ENCODE measurements at regions not wholly inside any gene's neighbourhood (a gene's known extent, or its start where the extent isn't known, plus 50 kb on each side); places are given as distances from the start of the nearest gene placed in this dataset.

GRCh38 chr1:195714248-195714647 lies 894.0 kb downstream of the KCNT2 start:
- Histone ChIP-seq H3K9ac (replicated peaks; ENCODE audit: extremely low read depth, insufficient read depth, low read length) (no peak overlapping the region), H3K4me2 (ENCODE audit: insufficient read depth, low read length) (no peak overlapping the region), H2AFZ (ENCODE audit: low read depth, low read length) (no peak overlapping the region), H3K27ac (ENCODE audit: insufficient read depth, low read depth, low read length) (no peak overlapping the region), H4K20me1 (replicated peaks; ENCODE audit: control insufficient read depth, extremely low read depth, insufficient read depth, low read length) (no peaks in the 10 kb centered on the region), H3K9me1 (replicated peaks; ENCODE audit: control insufficient read depth, extremely low read depth, insufficient read depth, low read length) (no peaks in the 10 kb centered on the region), H3K4me1 (ENCODE audit: control insufficient read depth, extremely low read depth, insufficient read depth, low read length) (no peaks in the 10 kb centered on the region), H3K9me3 (replicated peaks; ENCODE audit: control insufficient read depth, insufficient read depth, low read length) (no peaks in the 10 kb centered on the region), H3K27me3 (ENCODE audit: control insufficient read depth in 2 of 2, insufficient read depth in 2 of 2, low read length in 2 of 2) (no peaks in the 10 kb centered on the region), H3K4me3 (replicated peaks in 1 of 3; ENCODE audit: insufficient read depth in 1 of 3, low read depth in 1 of 3, low read length in 3 of 3) (no peak overlapping the region), H3K36me3 (ENCODE audit: control insufficient read depth in 2 of 2, extremely low read depth in 1 of 2, insufficient read depth in 2 of 2, low read length in 2 of 2) (no peaks in the 10 kb centered on the region), H3K79me2 (ENCODE audit: control insufficient read depth, insufficient read depth, low read length) (no peaks in the 10 kb centered on the region)
- DNase-seq (ENCODE audit: low read depth, low spot score) (no peak), FAIRE-seq (no peak)
- ChIA-PET CTCF (no interaction called here), POLR2A (no interaction called here)
- dilution Hi-C loops (cut with MboI; ENCODE audit: extremely low pct_ligation_motif_present, low sequenced_read_pairs): no loop called here
- TF ChIP-seq GATA2 (IDR thresholded peaks at IDR 0.05; ENCODE audit: insufficient read depth, insufficient read length, low read depth, low read length): no peak
- TF ChIP-seq MAX (IDR thresholded peaks at IDR 0.05; ENCODE audit: insufficient read depth, insufficient read length): no peak
- TF ChIP-seq EZH2 (IDR thresholded peaks at IDR 0.05; ENCODE audit: borderline replicate concordance, low read depth, low read length, severe bottlenecking): no peak
- no peak for TF ChIP-seq JUN (IDR thresholded peaks at IDR 0.05; ENCODE audit: borderline replicate concordance, insufficient read depth, insufficient read length, low read depth)
- TF ChIP-seq CTCF (IDR thresholded peaks at IDR 0.05; ENCODE audit: extremely low read depth in 1 of 2, insufficient read depth in 1 of 2, low read depth in 1 of 2, low read length in 2 of 2): no peak
- TF ChIP-seq POLR2A (IDR thresholded peaks at IDR 0.05; ENCODE audit: low read depth, low read length): no peak
- TF ChIP-seq FOS (IDR thresholded peaks at IDR 0.05; ENCODE audit: borderline replicate concordance, insufficient read depth, low read length): no peak
- TF ChIP-seq POLR2AphosphoS5 (IDR thresholded peaks at IDR 0.05; ENCODE audit: insufficient read depth, low read depth, low read length): no peak
- no peak for TF ChIP-seq MYC (IDR thresholded peaks at IDR 0.05; ENCODE audit: low read depth, low read length)
- no TSS peak for BruUV-seq (replicated peaks)
- intact Hi-C loops (cut with micrococcal nuclease): no loop called here
